GM12878 (cell line): ENCODE measurements at regions not wholly inside any gene's neighbourhood (a gene's known extent, or its start where the extent isn't known, plus 50 kb on each side); places are given as distances from the start of the nearest gene placed in this dataset.

Source experiments
- ATAC-seq: fragments of 200-7000 bp; cut with Tn5 transposase; 3 replicates; pipeline ENCODE4 v1.9.1; 2020; ENCODE audit warnings: mild to moderate bottlenecking, moderate library complexity
- BruUV-seq: library from RNA; stranded (reverse); fragments of 400-500 nt; replicated peaks from 2 replicates; lab custom pipeline; 2021; lab: Mats Ljungman, UMichigan
- CTCF ChIA-PET: fragments of 300-600 bp; sonication (Branson Sonifier 250); formaldehyde crosslinking; extraction: SDS; loops from one replicate; lab custom pipeline; 2021; ENCODE audit warnings: inconsistent platforms; lab: Yijun Ruan, JAX
- POLR2A ChIA-PET: fragments of 350-600 bp; formaldehyde crosslinking; extraction: SDS; loops from one replicate; lab custom pipeline; 2021; ENCODE audit warnings: inconsistent platforms; lab: Charles Lee
- RAD21 ChIA-PET: fragments of 300-600 bp; sonication (Branson Sonifier 250); formaldehyde crosslinking; loops from one replicate; lab custom pipeline; 2023; ENCODE audit warnings: antibody characterized with exemption; ENCODE audit not compliant: unreplicated experiment; lab: Charles Lee
- SMC1A ChIA-PET: fragments of 300-600 bp; sonication (Branson Sonifier 250); formaldehyde crosslinking; loops from one replicate; lab custom pipeline; 2023; ENCODE audit not compliant: unreplicated experiment, uncharacterized antibody; lab: Charles Lee
- DNase-seq: peaks from one replicate; pipeline ENCODE4 v3.0.0-alpha.2; 2011; ENCODE audit warnings: low read depth, low spot score
- FAIRE-seq: peaks from 3 replicates; lab custom pipeline; 2011; peaks lifted over from hg19 to GRCh38; lab: Jason Lieb, UNC
- H2AFZ ChIP-seq: 2 replicates; pipeline ENCODE4 v1.6.0; 2011; ENCODE audit warnings: low read depth, low read length, control low read depth; ENCODE audit not compliant: control insufficient read depth
- H3K27ac ChIP-seq: 2 replicates; pipeline ENCODE4 v1.5.1; 2011; ENCODE audit warnings: control low read depth; ENCODE audit not compliant: control insufficient read depth, insufficient read depth
- H3K27me3 ChIP-seq, 2 experiments: replicated peaks in 1 of 2; 2 replicates each; pipeline versions ENCODE4 v1.6.0 to v1.6.1; 2011; ENCODE audit warnings: low read length in 1 of 2; ENCODE audit not compliant: control insufficient read depth in 2 of 2, insufficient read depth in 2 of 2
- H3K36me3 ChIP-seq, 2 experiments: 2 replicates each; pipeline ENCODE4 v1.5.1; 2011; ENCODE audit warnings: low read length in 1 of 2; ENCODE audit not compliant: control insufficient read depth in 2 of 2, insufficient read depth in 2 of 2
- H3K4me1 ChIP-seq: 2 replicates; pipeline ENCODE4 v1.6.1; 2011; ENCODE audit warnings: mild to moderate bottlenecking, low read length, moderate library complexity, mixed read lengths; ENCODE audit not compliant: control insufficient read depth, insufficient read depth
- H3K4me2 ChIP-seq: 2 replicates; pipeline ENCODE4 v1.6.0; 2011; ENCODE audit warnings: control low read depth; ENCODE audit not compliant: control insufficient read depth, insufficient read depth
- H3K4me3 ChIP-seq: fragments of 200-600 bp; sonication (generic); 2 replicates; pipeline ENCODE4 v1.5.1; 2016
- H3K79me2 ChIP-seq: 2 replicates; pipeline ENCODE4 v1.6.0; 2011; ENCODE audit warnings: low read length; ENCODE audit not compliant: control insufficient read depth, insufficient read depth
- H3K9ac ChIP-seq: 2 replicates; pipeline ENCODE4 v1.8.0; 2011; ENCODE audit warnings: low read length, control low read depth, mixed read lengths; ENCODE audit not compliant: control insufficient read depth, insufficient read depth
- H3K9me3 ChIP-seq: replicated peaks from 3 replicates; pipeline ENCODE4 v1.5.1; 2011; ENCODE audit warnings: mild to moderate bottlenecking, low read length; ENCODE audit not compliant: control insufficient read depth, insufficient read depth
- H4K20me1 ChIP-seq: 2 replicates; pipeline ENCODE4 v1.6.0; 2011; ENCODE audit not compliant: control insufficient read depth, insufficient read depth
- CBX5 ChIP-seq: sonication (generic); IDR thresholded peaks from 2 replicates; pipeline ENCODE4 v1.6.1; 2016; ENCODE audit warnings: low read depth, moderate library complexity, mild to moderate bottlenecking, inconsistent platforms
- CHD2 ChIP-seq: IDR thresholded peaks from 2 replicates; pipeline ENCODE4 v1.6.1; 2011; ENCODE audit warnings: low read depth, low read length, improper control_type of control experiment, borderline replicate concordance
- HDAC2 ChIP-seq: fragments of 200-600 bp; sonication (generic); IDR thresholded peaks from 2 replicates; pipeline ENCODE4 v1.6.1; 2017
- HDAC6 ChIP-seq: fragments of 200-600 bp; sonication (generic); IDR thresholded peaks from one replicate; pipeline ENCODE4 v1.8.0; 2017; ENCODE audit warnings: antibody characterized with exemption; ENCODE audit not compliant: unreplicated experiment
- MTA3 ChIP-seq: IDR thresholded peaks from 2 replicates; pipeline ENCODE4 v1.6.1; 2012; ENCODE audit warnings: low read length, inconsistent platforms, borderline replicate concordance
- NBN ChIP-seq: fragments of 450-650 bp; IDR thresholded peaks from 2 replicates; pipeline ENCODE4 v1.6.1; 2016
- NR2C2 ChIP-seq: IDR thresholded peaks from 2 replicates; pipeline ENCODE4 v1.6.1; 2011; ENCODE audit warnings: borderline replicate concordance, low read depth; ENCODE audit not compliant: control insufficient read depth, insufficient read length
- WGBS: methylation state at CpG from one replicate; pipeline ENCODE4 v1.1.6; 2016; ENCODE audit warnings: low lambda C conversion rate; ENCODE audit not compliant: insufficient replicate concordance, insufficient coverage; ENCODE audit errors: missing lambda C conversion rate; 5-methylcytosine and 5-hydroxymethylcytosine counted together
- in situ Hi-C: fragments of 300-500 bp; cut with MboI; formaldehyde crosslinking; loops from 9 replicates; pipeline ENCODE4 v1.14.3; 2018; ENCODE audit warnings: mixed read lengths
- intact Hi-C: fragments of 100-400 bp; cut with micrococcal nuclease; formaldehyde crosslinking; loops from one replicate; pipeline ENCODE4 v1.14.2; 2022; ENCODE audit not compliant: unreplicated experiment
- TF ChIP-seq, protein P1 (sequence below): IDR thresholded peaks from 2 replicates; pipeline ENCODE4 v1.6.1; 2012; ENCODE audit warnings: low read depth, low read length, improper control_type of control experiment

- Histone ChIP-seq H3K9ac (no peak overlapping the region), H3K79me2 (no peaks in the 10 kb centered on the region), H3K36me3 (no peaks in the 10 kb centered on the region), H3K4me2 (no peak overlapping the region), H3K27me3 (no peaks in the 10 kb centered on the region), H3K4me3 (no peak overlapping the region), H4K20me1 (no peaks in the 10 kb centered on the region), H3K9me3 (no peaks in the 10 kb centered on the region), H3K4me1 (no peaks in the 10 kb centered on the region), H2AFZ (no peak overlapping the region), H3K27ac (no peak overlapping the region)
- ChIA-PET SMC1A (interaction anchor here (8.8 kb wide), 1 partner anchor 209 kb away, joined by 57 read pairs; no protein-coding TSS in a partner anchor), RAD21 (no interaction called here), POLR2A (no interaction called here), CTCF (interaction anchor here (0.9 to 2.2 kb wide), 2 partner anchors 209 to 211 kb away, joined by 5 to 9 read pairs; no protein-coding TSS in a partner anchor)
- ATAC-seq (no peak), FAIRE-seq (no peak), DNase-seq (no peak)
- TF ChIP-seq, protein P1, sequence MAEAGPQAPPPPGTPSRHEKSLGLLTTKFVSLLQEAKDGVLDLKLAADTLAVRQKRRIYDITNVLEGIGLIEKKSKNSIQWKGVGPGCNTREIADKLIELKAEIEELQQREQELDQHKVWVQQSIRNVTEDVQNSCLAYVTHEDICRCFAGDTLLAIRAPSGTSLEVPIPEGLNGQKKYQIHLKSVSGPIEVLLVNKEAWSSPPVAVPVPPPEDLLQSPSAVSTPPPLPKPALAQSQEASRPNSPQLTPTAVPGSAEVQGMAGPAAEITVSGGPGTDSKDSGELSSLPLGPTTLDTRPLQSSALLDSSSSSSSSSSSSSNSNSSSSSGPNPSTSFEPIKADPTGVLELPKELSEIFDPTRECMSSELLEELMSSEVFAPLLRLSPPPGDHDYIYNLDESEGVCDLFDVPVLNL = no peak
- TF ChIP-seq NBN = no peak
- WGBS = 67% methylated on average over 11 of the region's 11 CpGs
- intact Hi-C loops = loop anchor here (5.0 kb wide), 2 partner anchors 513 to 573 kb away; partner anchors contain the start of gene UNC93A
- no TSS peak for BruUV-seq
- in situ Hi-C loops = loop anchor here (5.0 to 10.0 kb wide), 2 partner anchors 213 to 355 kb away; no protein-coding TSS in a partner anchor
These were observed 152.3 kb upstream of the RPS6KA2 start for GRCh38 chr6:166779381-166779780.

DNA sequence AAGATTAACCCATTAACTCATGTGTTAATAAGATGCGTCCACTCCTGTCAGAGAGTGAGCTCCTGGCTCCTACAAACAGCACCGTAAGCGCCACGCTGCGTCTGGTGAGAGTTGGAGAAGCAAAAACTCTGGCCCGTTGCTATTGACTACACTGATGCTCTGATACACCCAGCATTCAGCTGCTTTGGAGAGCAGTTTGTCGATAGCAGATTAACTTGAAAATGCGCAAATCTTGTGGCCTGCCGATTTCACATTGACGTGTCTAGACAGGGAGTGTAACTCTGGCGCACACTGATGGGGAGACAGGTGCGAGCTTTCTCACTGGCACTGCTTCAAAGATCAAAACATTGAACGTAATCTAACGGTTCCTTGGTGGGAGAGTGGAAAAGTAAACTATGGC lies 151.7 kb upstream of the RPS6KA2 start:
- Histone ChIP-seq H3K79me2 (no peaks in the 10 kb centered on the region), H3K36me3 (no peaks in the 10 kb centered on the region), H3K4me1 (no peaks in the 10 kb centered on the region), H3K9ac (no peak overlapping the region), H3K9me3 (no peaks in the 10 kb centered on the region), H3K27ac (no peak overlapping the region), H3K4me2 (no peak overlapping the region), H4K20me1 (no peaks in the 10 kb centered on the region), H2AFZ (no peak overlapping the region), H3K27me3 (no peaks in the 10 kb centered on the region), H3K4me3 (no peak overlapping the region)
- DNase-seq (no peak), FAIRE-seq (no peak), ATAC-seq (no peak)
- no TSS peak for BruUV-seq
- POLR2A ChIA-PET = no interaction called here
- WGBS = 78% methylated on average over 14 of the region's 14 CpGs
- intact Hi-C loops = loop anchor here (5.0 kb wide), 2 partner anchors 514 to 574 kb away; partner anchors contain the start of gene UNC93A
- TF ChIP-seq HDAC2 (no peak), CBX5 (no peak), HDAC6 (no peak), CHD2 (no peak), MTA3 (no peak), NR2C2 (no peak)
- RAD21 ChIA-PET = interaction anchor here (0.9 kb wide), 1 partner anchor 210 kb away, joined by 4 read pairs; no protein-coding TSS in a partner anchor
- CTCF ChIA-PET = interaction anchor here (0.8 to 2.2 kb wide), 4 partner anchors 9 to 211 kb away, joined by 3 to 11 read pairs (median 7); no protein-coding TSS in a partner anchor
- in situ Hi-C loops = loop anchor here (5.0 to 10.0 kb wide), 2 partner anchors 214 to 356 kb away; no protein-coding TSS in a partner anchor
- SMC1A ChIA-PET = interaction anchor here (0.6 to 8.8 kb wide), 2 partner anchors 210 to 1352 kb away, joined by 3 to 57 read pairs; no protein-coding TSS in a partner anchor
